GM23338 (cell line): ENCODE measurements at regions not wholly inside any gene's neighbourhood (a gene's known extent, or its start where the extent isn't known, plus 50 kb on each side); places are given as distances from the start of the nearest gene placed in this dataset.

ENCODE experiments used
- ATAC-seq: fragments of 200-7000 bp; cut with Tn5 transposase; 3 replicates; pipeline ENCODE4 v1.9.1; 2020
- DNase-seq: peaks from one replicate; pipeline ENCODE4 v3.0.0-alpha.2; 2015; ENCODE audit warnings: low spot score
- H2AFZ ChIP-seq: fragments of 200-600 bp; sonication (generic); 2 replicates; pipeline ENCODE4 v1.8.0; 2016; ENCODE audit warnings: antibody characterized with exemption, mild to moderate bottlenecking, moderate library complexity
- H3F3A ChIP-seq: fragments of 200-600 bp; sonication (generic); replicated peaks from 2 replicates; pipeline ENCODE4 v1.8.0; 2017; ENCODE audit warnings: antibody characterized with exemption, mixed run types, low read depth
- H3K27ac ChIP-seq: fragments of 200-600 bp; sonication (generic); 2 replicates; pipeline ENCODE4 v1.6.1; 2016; ENCODE audit warnings: low read depth
- H3K27me3 ChIP-seq: fragments of 200-600 bp; sonication (generic); 2 replicates; pipeline ENCODE4 v1.8.0; 2016; ENCODE audit warnings: mild to moderate bottlenecking, mixed run types, moderate library complexity; ENCODE audit not compliant: insufficient read depth
- H3K36me3 ChIP-seq: fragments of 200-600 bp; sonication (generic); 2 replicates; pipeline ENCODE4 v1.8.0; 2016; ENCODE audit warnings: mild to moderate bottlenecking; ENCODE audit not compliant: insufficient read depth
- H3K4me1 ChIP-seq: fragments of 200-600 bp; sonication (generic); 2 replicates; pipeline ENCODE4 v1.8.0; 2016; ENCODE audit warnings: mild to moderate bottlenecking, moderate library complexity; ENCODE audit not compliant: insufficient read depth
- H3K4me2 ChIP-seq: fragments of 200-600 bp; sonication (generic); 2 replicates; pipeline ENCODE4 v1.7.1; 2017; ENCODE audit warnings: mixed run types
- H3K4me3 ChIP-seq: fragments of 200-600 bp; sonication (generic); 2 replicates; pipeline ENCODE4 v1.6.1; 2016; ENCODE audit warnings: mixed run types
- H3K79me2 ChIP-seq: fragments of 200-600 bp; sonication (generic); replicated peaks from 2 replicates; pipeline ENCODE4 v1.8.0; 2017; ENCODE audit warnings: mild to moderate bottlenecking; ENCODE audit not compliant: insufficient read depth
- H3K9me2 ChIP-seq: fragments of 200-600 bp; sonication (generic); 2 replicates; pipeline ENCODE4 v1.8.0; 2017; ENCODE audit not compliant: insufficient read depth
- H4K20me1 ChIP-seq: fragments of 200-600 bp; sonication (generic); replicated peaks from 2 replicates; pipeline ENCODE4 v1.8.0; 2017; ENCODE audit warnings: mild to moderate bottlenecking; ENCODE audit not compliant: insufficient read depth
- H3K27ac Mint-ChIP-seq: 2 replicates; pipeline ENCODE4 v1.8.0; 2020; ENCODE audit warnings: inconsistent platforms, mild to moderate bottlenecking, moderate library complexity, mixed read lengths
- H3K27me3 Mint-ChIP-seq: 3 replicates; pipeline ENCODE4 v1.8.0; 2022; ENCODE audit warnings: low read depth, mild to moderate bottlenecking, moderate library complexity, mixed read lengths, inconsistent platforms; ENCODE audit not compliant: insufficient read depth, poor library complexity
- H3K36me3 Mint-ChIP-seq: 3 replicates; pipeline ENCODE4 v1.8.0; 2021; ENCODE audit warnings: low read depth, mild to moderate bottlenecking, inconsistent platforms, moderate library complexity, mixed read lengths
- H3K4me1 Mint-ChIP-seq: 3 replicates; pipeline ENCODE4 v1.8.0; 2020; ENCODE audit warnings: mild to moderate bottlenecking, inconsistent platforms, mixed read lengths
- H3K4me3 Mint-ChIP-seq: 3 replicates; pipeline ENCODE4 v1.8.0; 2021; ENCODE audit warnings: moderate library complexity, mild to moderate bottlenecking, inconsistent platforms, mixed read lengths
- H3K9me3 Mint-ChIP-seq: 3 replicates; pipeline ENCODE4 v1.8.0; 2020; ENCODE audit warnings: moderate library complexity, mild to moderate bottlenecking, inconsistent platforms, mixed read lengths
- EZH2 ChIP-seq: fragments of 200-600 bp; sonication (generic); IDR thresholded peaks from one replicate; pipeline ENCODE4 v1.8.0; 2017; ENCODE audit warnings: antibody characterized with exemption, mild to moderate bottlenecking, low read depth; ENCODE audit not compliant: unreplicated experiment
- TF ChIP-seq, protein P1 (sequence below): IDR thresholded peaks from 2 replicates; pipeline ENCODE4 v1.6.1; 2016; ENCODE audit warnings: antibody characterized with exemption
- TF ChIP-seq, protein P2 (sequence below): fragments of 250-450 bp; sonication (Bioruptor Pico); IDR thresholded peaks from 2 replicates; pipeline ENCODE4 v1.5.0; 2020; ENCODE audit warnings: mild to moderate bottlenecking, moderate library complexity
- TF ChIP-seq, protein P3 (sequence below), 2 experiments: fragments of 200-600 bp in 1 of 2; sonication (generic) in 1 of 2; conservative IDR thresholded peaks; 2 replicates each; pipeline versions ENCODE4 v1.5.1 to v1.6.1; 2016 to 2017; ENCODE audit warnings: antibody characterized with exemption in 2 of 2, low read depth in 2 of 2, mild to moderate bottlenecking in 2 of 2, moderate library complexity in 1 of 2

DNA sequence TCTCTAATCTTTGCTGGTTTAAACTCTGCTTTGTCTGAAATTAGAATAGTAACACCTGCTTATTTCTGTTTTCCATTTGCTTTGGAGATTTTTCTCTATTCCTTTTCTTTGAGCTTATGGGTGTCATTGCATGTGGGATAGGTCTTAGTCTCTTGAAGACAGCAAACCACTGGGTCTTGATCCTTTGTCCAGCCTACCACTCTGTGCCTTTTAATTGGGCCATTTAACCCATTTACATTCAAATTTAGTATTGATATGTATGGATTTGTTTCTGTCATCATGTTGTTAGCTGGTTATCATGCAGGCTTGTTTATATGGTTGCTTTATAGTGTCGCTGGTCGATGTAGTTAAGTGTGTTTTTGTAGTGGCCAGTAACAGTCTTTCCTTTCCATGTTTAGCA lies 914.7 kb downstream of the MAT2B start (continued):
- TF ChIP-seq, protein P1, sequence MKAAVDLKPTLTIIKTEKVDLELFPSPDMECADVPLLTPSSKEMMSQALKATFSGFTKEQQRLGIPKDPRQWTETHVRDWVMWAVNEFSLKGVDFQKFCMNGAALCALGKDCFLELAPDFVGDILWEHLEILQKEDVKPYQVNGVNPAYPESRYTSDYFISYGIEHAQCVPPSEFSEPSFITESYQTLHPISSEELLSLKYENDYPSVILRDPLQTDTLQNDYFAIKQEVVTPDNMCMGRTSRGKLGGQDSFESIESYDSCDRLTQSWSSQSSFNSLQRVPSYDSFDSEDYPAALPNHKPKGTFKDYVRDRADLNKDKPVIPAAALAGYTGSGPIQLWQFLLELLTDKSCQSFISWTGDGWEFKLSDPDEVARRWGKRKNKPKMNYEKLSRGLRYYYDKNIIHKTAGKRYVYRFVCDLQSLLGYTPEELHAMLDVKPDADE, result no peak
- TF ChIP-seq, protein P2, sequence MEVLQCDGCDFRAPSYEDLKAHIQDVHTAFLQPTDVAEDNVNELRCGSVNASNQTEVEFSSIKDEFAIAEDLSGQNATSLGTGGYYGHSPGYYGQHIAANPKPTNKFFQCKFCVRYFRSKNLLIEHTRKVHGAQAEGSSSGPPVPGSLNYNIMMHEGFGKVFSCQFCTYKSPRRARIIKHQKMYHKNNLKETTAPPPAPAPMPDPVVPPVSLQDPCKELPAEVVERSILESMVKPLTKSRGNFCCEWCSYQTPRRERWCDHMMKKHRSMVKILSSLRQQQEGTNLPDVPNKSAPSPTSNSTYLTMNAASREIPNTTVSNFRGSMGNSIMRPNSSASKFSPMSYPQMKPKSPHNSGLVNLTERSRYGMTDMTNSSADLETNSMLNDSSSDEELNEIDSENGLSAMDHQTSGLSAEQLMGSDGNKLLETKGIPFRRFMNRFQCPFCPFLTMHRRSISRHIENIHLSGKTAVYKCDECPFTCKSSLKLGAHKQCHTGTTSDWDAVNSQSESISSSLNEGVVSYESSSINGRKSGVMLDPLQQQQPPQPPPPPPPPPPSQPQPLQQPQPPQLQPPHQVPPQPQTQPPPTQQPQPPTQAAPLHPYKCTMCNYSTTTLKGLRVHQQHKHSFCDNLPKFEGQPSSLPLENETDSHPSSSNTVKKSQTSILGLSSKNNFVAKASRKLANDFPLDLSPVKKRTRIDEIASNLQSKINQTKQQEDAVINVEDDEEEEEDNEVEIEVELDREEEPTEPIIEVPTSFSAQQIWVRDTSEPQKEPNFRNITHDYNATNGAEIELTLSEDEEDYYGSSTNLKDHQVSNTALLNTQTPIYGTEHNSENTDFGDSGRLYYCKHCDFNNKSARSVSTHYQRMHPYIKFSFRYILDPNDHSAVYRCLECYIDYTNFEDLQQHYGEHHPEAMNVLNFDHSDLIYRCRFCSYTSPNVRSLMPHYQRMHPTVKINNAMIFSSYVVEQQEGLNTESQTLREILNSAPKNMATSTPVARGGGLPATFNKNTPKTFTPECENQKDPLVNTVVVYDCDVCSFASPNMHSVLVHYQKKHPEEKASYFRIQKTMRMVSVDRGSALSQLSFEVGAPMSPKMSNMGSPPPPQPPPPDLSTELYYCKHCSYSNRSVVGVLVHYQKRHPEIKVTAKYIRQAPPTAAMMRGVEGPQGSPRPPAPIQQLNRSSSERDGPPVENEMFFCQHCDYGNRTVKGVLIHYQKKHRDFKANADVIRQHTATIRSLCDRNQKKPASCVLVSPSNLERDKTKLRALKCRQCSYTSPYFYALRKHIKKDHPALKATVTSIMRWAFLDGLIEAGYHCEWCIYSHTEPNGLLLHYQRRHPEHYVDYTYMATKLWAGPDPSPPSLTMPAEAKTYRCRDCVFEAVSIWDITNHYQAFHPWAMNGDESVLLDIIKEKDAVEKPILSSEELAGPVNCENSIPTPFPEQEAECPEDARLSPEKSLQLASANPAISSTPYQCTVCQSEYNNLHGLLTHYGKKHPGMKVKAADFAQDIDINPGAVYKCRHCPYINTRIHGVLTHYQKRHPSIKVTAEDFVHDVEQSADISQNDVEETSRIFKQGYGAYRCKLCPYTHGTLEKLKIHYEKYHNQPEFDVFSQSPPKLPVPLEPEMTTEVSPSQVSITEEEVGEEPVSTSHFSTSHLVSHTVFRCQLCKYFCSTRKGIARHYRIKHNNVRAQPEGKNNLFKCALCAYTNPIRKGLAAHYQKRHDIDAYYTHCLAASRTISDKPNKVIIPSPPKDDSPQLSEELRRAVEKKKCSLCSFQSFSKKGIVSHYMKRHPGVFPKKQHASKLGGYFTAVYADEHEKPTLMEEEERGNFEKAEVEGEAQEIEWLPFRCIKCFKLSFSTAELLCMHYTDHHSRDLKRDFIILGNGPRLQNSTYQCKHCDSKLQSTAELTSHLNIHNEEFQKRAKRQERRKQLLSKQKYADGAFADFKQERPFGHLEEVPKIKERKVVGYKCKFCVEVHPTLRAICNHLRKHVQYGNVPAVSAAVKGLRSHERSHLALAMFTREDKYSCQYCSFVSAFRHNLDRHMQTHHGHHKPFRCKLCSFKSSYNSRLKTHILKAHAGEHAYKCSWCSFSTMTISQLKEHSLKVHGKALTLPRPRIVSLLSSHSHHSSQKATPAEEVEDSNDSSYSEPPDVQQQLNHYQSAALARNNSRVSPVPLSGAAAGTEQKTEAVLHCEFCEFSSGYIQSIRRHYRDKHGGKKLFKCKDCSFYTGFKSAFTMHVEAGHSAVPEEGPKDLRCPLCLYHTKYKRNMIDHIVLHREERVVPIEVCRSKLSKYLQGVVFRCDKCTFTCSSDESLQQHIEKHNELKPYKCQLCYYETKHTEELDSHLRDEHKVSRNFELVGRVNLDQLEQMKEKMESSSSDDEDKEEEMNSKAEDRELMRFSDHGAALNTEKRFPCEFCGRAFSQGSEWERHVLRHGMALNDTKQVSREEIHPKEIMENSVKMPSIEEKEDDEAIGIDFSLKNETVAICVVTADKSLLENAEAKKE (CRISPR knock-in tag), result no peak

DNA sequence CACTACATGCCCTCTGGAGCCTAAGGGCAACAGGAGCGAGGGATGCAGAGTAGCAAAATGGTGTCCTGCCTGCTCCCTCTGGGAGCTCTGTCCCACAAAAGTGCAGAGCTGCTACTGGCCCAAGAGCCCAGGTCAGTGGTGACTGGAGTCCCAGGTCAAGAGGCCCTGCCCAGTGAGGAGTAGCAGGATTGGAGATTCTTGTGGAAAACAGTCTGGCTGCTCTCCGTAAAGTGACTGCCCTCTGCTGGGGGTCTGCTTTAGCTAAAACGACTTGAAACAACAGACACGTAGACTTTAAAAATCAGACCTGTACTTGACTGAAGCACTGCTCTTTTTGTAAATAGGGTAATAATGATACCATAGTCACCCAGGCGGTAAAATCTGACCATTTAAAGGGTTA lies 917.0 kb downstream of the MAT2B start:
- Mint-ChIP-seq H3K27me3 (peaks cover 2% of the 10 kb centered on the region), H3K4me1 (no peaks in the 10 kb centered on the region), H3K36me3 (peaks cover 16% of the 10 kb centered on the region; the same call in 2 of the 3 replicates), H3K4me3 (no peak overlapping the region), H3K27ac (no peak overlapping the region), H3K9me3 (peaks cover 35% of the 10 kb centered on the region)
- Histone ChIP-seq H3K9me2 (0 out of 2 replicates have a peak, but pooled peaks cover 5% of the 10 kb centered on the region), H3F3A (no peaks in the 10 kb centered on the region), H3K4me2 (no peak overlapping the region), H2AFZ (no peak overlapping the region), H4K20me1 (no peaks in the 10 kb centered on the region), H3K4me1 (no peaks in the 10 kb centered on the region), H3K79me2 (no peaks in the 10 kb centered on the region), H3K36me3 (peaks cover 11% of the 10 kb centered on the region), H3K4me3 (no peak overlapping the region), H3K27ac (no peak overlapping the region), H3K27me3 (no peaks in the 10 kb centered on the region)
- TF ChIP-seq, protein P3, sequence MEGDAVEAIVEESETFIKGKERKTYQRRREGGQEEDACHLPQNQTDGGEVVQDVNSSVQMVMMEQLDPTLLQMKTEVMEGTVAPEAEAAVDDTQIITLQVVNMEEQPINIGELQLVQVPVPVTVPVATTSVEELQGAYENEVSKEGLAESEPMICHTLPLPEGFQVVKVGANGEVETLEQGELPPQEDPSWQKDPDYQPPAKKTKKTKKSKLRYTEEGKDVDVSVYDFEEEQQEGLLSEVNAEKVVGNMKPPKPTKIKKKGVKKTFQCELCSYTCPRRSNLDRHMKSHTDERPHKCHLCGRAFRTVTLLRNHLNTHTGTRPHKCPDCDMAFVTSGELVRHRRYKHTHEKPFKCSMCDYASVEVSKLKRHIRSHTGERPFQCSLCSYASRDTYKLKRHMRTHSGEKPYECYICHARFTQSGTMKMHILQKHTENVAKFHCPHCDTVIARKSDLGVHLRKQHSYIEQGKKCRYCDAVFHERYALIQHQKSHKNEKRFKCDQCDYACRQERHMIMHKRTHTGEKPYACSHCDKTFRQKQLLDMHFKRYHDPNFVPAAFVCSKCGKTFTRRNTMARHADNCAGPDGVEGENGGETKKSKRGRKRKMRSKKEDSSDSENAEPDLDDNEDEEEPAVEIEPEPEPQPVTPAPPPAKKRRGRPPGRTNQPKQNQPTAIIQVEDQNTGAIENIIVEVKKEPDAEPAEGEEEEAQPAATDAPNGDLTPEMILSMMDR (conservative IDR thresholded peaks at IDR 0.05; ENCODE audit: low read depth in 2 of 2), result peak; percentile 57 to 74
- TF ChIP-seq EZH2, result no peak
- DNase-seq (peak; percentile 75), ATAC-seq (peak; percentile 85)
